IPS-18a (cell line): ENCODE measurements at regions not wholly inside any gene's neighbourhood (a gene's known extent, or its start where the extent isn't known, plus 50 kb on each side); places are given as distances from the start of the nearest gene placed in this dataset.
A peak's percentile ranks its signal among the peaks of the same experiment; 100 is the strongest.

Source experiments
- H3K27ac ChIP-seq: one replicate; pipeline ENCODE4 v1.5.1; 2013; ENCODE audit warnings: low read length
- H3K27me3 ChIP-seq: one replicate; pipeline ENCODE4 v1.6.1; 2013; ENCODE audit warnings: mild to moderate bottlenecking, low read length; ENCODE audit not compliant: control insufficient read depth, insufficient read depth
- H3K36me3 ChIP-seq: one replicate; pipeline ENCODE4 v1.6.1; 2013; ENCODE audit warnings: low read depth, low read length; ENCODE audit not compliant: control insufficient read depth
- H3K4me1 ChIP-seq: one replicate; pipeline ENCODE4 v1.6.1; 2013; ENCODE audit warnings: low read depth, low read length; ENCODE audit not compliant: control insufficient read depth
- H3K4me3 ChIP-seq: one replicate; pipeline ENCODE4 v1.5.1; 2013; ENCODE audit warnings: low read length
- H3K9ac ChIP-seq: one replicate; pipeline ENCODE4 v1.6.1; 2013; ENCODE audit warnings: mild to moderate bottlenecking, low read length, moderate library complexity
- H3K9me3 ChIP-seq: one replicate; pipeline ENCODE4 v1.6.1; 2013; ENCODE audit warnings: low read depth, low read length; ENCODE audit not compliant: control insufficient read depth

DNA sequence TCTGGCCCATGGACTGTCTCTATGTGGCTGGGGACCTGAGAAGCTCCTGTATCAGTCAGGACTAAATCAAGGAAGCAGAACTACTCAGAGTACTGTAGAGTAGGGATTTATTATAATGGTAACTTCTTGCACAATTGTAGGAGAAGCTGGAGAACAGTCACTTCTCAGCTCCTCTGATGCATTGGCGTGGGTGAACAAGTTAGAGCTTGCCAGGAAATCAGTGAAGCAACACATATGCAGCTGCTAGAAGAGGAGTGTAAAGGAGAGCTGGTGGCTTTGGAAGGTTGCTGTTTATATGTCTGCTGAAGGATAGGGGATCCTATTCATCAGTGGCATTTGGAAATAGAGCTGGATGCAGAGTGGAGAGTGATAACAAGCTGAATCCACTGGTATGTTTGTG, 215.5 kb upstream of the CWC22 start:
- H3K9ac ChIP-seq: no peak overlapping the region
- H3K9me3 ChIP-seq: peaks cover 8% of the 10 kb centered on the region
- H3K36me3 ChIP-seq: no peaks in the 10 kb centered on the region
- H3K27ac ChIP-seq: no peak overlapping the region
- no peaks in the 10 kb centered on the region for H3K27me3 ChIP-seq
- H3K4me1 ChIP-seq: no peaks in the 10 kb centered on the region
- no peak overlapping the region for H3K4me3 ChIP-seq

GRCh38 chr2:180219491-180219890, 212.4 kb upstream of the CWC22 start:
- no peak overlapping the region for H3K27ac ChIP-seq
- no peak overlapping the region for H3K4me3 ChIP-seq
- H3K27me3 ChIP-seq: no peaks in the 10 kb centered on the region
- H3K4me1 ChIP-seq: no peaks in the 10 kb centered on the region
- no peaks in the 10 kb centered on the region for H3K36me3 ChIP-seq
- no peak overlapping the region for H3K9ac ChIP-seq
- no peaks in the 10 kb centered on the region for H3K9me3 ChIP-seq

GRCh38 chr2:180208841-180209240, 201.7 kb upstream of the CWC22 start:
- Histone ChIP-seq H3K27ac (no peak overlapping the region), H3K9ac (no peak overlapping the region), H3K4me1 (peaks cover 5% of the 10 kb centered on the region), H3K9me3 (no peaks in the 10 kb centered on the region), H3K4me3 (no peak overlapping the region), H3K36me3 (no peaks in the 10 kb centered on the region), H3K27me3 (no peaks in the 10 kb centered on the region)

GRCh38 chr2:180205621-180206235, 198.6 kb upstream of the CWC22 start:
- Histone ChIP-seq H3K9me3 (no peaks in the 10 kb centered on the region), H3K9ac (no peak overlapping the region), H3K27ac (no peak overlapping the region), H3K4me1 (peaks cover 5% of the 10 kb centered on the region), H3K4me3 (no peak overlapping the region), H3K27me3 (no peaks in the 10 kb centered on the region), H3K36me3 (no peaks in the 10 kb centered on the region)

- Histone ChIP-seq H3K9me3 (no peaks in the 10 kb centered on the region), H3K4me1 (peaks cover 5% of the 10 kb centered on the region), H3K9ac (no peak overlapping the region), H3K4me3 (no peak overlapping the region), H3K27ac (no peak overlapping the region), H3K27me3 (no peaks in the 10 kb centered on the region), H3K36me3 (no peaks in the 10 kb centered on the region)
These were observed 196.9 kb upstream of the CWC22 start for GRCh38 chr2:180203972-180204371.

DNA sequence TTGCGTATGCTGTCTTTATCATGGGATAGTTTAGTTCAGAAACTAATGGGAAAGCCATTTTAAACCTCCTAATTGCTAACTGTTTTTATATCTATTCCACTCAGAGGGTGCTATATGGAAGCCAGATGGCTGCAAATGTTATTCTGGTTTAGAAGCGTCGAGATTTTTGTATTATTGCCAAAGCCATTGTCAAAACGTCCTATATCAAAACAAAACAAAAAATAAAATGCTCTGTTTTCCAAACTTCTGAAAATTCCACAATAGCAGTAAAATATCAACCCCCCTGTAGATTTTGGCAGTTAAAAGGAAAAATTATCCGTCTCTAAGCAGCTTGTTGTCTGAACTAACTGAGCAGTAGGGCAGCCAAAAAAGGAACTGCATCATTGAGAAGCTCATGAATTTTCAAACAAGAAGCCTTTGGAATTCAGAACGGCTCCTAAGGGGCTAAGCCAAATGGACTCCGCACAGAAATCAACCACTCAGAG, 195.4 kb upstream of the CWC22 start:
- Histone ChIP-seq H3K36me3 (no peaks in the 10 kb centered on the region), H3K9ac (no peak overlapping the region), H3K4me1 (peaks cover 5% of the 10 kb centered on the region), H3K9me3 (no peaks in the 10 kb centered on the region), H3K27me3 (no peaks in the 10 kb centered on the region), H3K4me3 (no peak overlapping the region), H3K27ac (no peak overlapping the region)

- peak overlapping the region; percentile 21 for H3K4me3 ChIP-seq
- H3K4me1 ChIP-seq: peaks cover 11% of the 10 kb centered on the region
- no peak overlapping the region for H3K9ac ChIP-seq
- no peaks in the 10 kb centered on the region for H3K27me3 ChIP-seq
- no peaks in the 10 kb centered on the region for H3K36me3 ChIP-seq
- H3K9me3 ChIP-seq: no peaks in the 10 kb centered on the region
- H3K27ac ChIP-seq: no peak overlapping the region
These were observed 189.4 kb upstream of the CWC22 start for GRCh38 chr2:180196419-180196977.

GRCh38 chr2:180195847-180196246, 188.8 kb upstream of the CWC22 start:
- no peak overlapping the region for H3K9ac ChIP-seq
- H3K36me3 ChIP-seq: no peaks in the 10 kb centered on the region
- no peaks in the 10 kb centered on the region for H3K27me3 ChIP-seq
- H3K27ac ChIP-seq: no peak overlapping the region
- no peaks in the 10 kb centered on the region for H3K9me3 ChIP-seq
- H3K4me1 ChIP-seq: peaks cover 11% of the 10 kb centered on the region
- no peak overlapping the region for H3K4me3 ChIP-seq

DNA sequence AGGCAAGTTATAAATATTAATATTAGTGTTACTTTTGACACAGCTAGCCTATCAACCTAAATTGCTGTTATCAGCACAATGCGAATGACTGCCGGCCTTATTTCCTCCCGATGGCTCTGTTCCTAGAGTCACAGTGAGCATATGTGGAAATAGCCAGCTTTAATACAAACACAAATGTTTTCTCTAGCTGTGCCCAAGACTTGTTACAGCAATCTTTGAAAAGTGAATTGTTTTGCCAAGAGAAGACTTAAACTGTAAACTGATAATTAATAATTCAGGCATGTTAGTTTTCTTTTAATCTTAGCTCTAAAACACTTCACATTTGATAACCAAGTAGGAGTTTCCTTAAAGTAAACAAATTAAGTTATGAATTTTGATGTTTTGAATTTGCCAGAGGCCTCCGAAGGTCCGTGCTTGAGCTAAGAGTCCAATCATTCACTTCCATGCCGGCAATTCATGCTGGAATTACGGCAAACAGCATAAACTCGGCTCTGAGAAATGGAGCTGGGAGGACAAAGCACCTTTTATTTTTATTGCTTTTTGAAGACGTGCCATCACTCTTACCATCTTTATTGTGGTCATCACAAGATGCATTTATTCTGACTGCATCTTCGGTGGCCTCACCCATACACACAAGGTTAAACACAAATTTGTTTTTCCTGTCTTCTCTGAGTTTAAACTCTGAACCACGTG, 184.5 kb upstream of the CWC22 start:
- H3K27ac ChIP-seq: no peak overlapping the region
- H3K4me3 ChIP-seq: no peak overlapping the region
- no peaks in the 10 kb centered on the region for H3K27me3 ChIP-seq
- no peaks in the 10 kb centered on the region for H3K36me3 ChIP-seq
- H3K4me1 ChIP-seq: peaks cover 9% of the 10 kb centered on the region
- H3K9me3 ChIP-seq: no peaks in the 10 kb centered on the region
- H3K9ac ChIP-seq: no peak overlapping the region

GRCh38 chr2:180190851-180191250, 183.8 kb upstream of the CWC22 start:
- no peak overlapping the region for H3K4me3 ChIP-seq

DNA sequence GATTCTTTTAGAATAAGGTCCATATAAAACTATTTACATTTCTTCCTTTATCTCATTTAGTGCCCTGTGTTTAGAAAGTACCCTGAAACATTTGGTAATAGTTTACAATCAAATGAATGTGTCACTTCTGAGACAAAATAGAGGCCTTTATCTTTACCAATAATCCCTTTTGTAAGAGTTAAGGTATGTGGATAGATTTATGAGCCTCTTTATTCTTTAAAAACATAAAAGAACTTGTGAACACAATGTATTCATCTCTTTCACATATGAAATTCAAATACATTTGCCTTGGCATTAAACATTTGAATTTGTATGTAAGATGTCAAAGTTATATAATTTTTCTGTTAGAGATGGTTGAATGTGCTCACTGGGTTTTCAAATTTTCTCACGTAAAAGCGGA, 180.5 kb upstream of the CWC22 start:
- no peak overlapping the region for H3K27ac ChIP-seq
- H3K9ac ChIP-seq: no peak overlapping the region
- H3K4me1 ChIP-seq: no peaks in the 10 kb centered on the region
- no peak overlapping the region for H3K4me3 ChIP-seq
- no peaks in the 10 kb centered on the region for H3K36me3 ChIP-seq
- H3K27me3 ChIP-seq: no peaks in the 10 kb centered on the region
- H3K9me3 ChIP-seq: no peaks in the 10 kb centered on the region

More at GRCh38 chr2:180190851-180191250, 183.8 kb upstream of the CWC22 start:
- no peaks in the 10 kb centered on the region for H3K27me3 ChIP-seq
- H3K27ac ChIP-seq: no peak overlapping the region
- no peaks in the 10 kb centered on the region for H3K36me3 ChIP-seq
- H3K9me3 ChIP-seq: no peaks in the 10 kb centered on the region
- no peak overlapping the region for H3K9ac ChIP-seq
- peaks cover 1% of the 10 kb centered on the region for H3K4me1 ChIP-seq

GRCh38 chr2:180184506-180184905, 177.4 kb upstream of the CWC22 start:
- H3K4me1 ChIP-seq: peaks cover 10% of the 10 kb centered on the region
- H3K4me3 ChIP-seq: no peak overlapping the region
- H3K9ac ChIP-seq: no peak overlapping the region
- H3K36me3 ChIP-seq: no peaks in the 10 kb centered on the region
- H3K9me3 ChIP-seq: no peaks in the 10 kb centered on the region
- H3K27ac ChIP-seq: no peak overlapping the region
- no peaks in the 10 kb centered on the region for H3K27me3 ChIP-seq
